ENCODE measurements at regions not wholly inside any gene's neighbourhood (a gene's known extent, or its start where the extent isn't known, plus 50 kb on each side); places are given as distances from the start of the nearest gene placed in this dataset.

DNA sequence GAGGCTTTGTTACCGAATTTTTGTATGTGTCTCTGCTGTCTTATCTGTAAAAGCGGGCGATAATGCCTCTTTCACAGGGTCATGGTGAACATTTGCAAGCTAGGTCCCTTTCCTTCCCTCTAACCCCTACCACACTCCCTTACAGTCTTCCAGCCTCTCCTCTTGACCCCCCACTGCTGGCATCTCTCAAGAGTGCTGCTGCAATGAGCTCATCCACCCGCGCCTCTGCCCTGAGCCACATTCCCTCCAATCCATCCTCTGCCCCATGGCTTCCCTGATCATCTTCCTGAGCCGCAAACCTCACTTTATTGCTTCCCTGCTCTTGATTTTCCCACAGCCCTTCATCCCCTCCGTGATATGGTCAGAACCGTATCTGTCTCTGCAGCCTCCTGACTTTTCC is 343.6 kb downstream of the BCL11B start:
- TF ChIP-seq BHLHE40 (IDR thresholded peaks at IDR 0.05; ENCODE audit: low read depth, low read length) (no peak), POLR2A (IDR thresholded peaks at IDR 0.05; ENCODE audit: low read depth, low read length) (no peak), MXI1 (IDR thresholded peaks at IDR 0.05; ENCODE audit: borderline replicate concordance, low read depth, low read length) (no peak), FOS (IDR thresholded peaks at IDR 0.05; ENCODE audit: low read depth, low read length) (no peak), RFX5 (IDR thresholded peaks at IDR 0.05; ENCODE audit: low read depth, low read length) (no peak), RAD21 (IDR thresholded peaks at IDR 0.05; ENCODE audit: low read length) (no peak), SMC3 (IDR thresholded peaks at IDR 0.05; ENCODE audit: low read depth, low read length) (no peak)
- TF ChIP-seq, protein P1, sequence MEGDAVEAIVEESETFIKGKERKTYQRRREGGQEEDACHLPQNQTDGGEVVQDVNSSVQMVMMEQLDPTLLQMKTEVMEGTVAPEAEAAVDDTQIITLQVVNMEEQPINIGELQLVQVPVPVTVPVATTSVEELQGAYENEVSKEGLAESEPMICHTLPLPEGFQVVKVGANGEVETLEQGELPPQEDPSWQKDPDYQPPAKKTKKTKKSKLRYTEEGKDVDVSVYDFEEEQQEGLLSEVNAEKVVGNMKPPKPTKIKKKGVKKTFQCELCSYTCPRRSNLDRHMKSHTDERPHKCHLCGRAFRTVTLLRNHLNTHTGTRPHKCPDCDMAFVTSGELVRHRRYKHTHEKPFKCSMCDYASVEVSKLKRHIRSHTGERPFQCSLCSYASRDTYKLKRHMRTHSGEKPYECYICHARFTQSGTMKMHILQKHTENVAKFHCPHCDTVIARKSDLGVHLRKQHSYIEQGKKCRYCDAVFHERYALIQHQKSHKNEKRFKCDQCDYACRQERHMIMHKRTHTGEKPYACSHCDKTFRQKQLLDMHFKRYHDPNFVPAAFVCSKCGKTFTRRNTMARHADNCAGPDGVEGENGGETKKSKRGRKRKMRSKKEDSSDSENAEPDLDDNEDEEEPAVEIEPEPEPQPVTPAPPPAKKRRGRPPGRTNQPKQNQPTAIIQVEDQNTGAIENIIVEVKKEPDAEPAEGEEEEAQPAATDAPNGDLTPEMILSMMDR (conservative IDR thresholded peaks at IDR 0.05; ENCODE audit: low read depth, low read length), result no peak
- TF ChIP-seq, protein P2, sequence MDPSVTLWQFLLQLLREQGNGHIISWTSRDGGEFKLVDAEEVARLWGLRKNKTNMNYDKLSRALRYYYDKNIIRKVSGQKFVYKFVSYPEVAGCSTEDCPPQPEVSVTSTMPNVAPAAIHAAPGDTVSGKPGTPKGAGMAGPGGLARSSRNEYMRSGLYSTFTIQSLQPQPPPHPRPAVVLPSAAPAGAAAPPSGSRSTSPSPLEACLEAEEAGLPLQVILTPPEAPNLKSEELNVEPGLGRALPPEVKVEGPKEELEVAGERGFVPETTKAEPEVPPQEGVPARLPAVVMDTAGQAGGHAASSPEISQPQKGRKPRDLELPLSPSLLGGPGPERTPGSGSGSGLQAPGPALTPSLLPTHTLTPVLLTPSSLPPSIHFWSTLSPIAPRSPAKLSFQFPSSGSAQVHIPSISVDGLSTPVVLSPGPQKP (IDR thresholded peaks at IDR 0.05; ENCODE audit: borderline replicate concordance, low read depth, low read length), result no peak

Measured in IMR-90 (cell line).